HG02759 (cell line): ENCODE measurements at regions not wholly inside any gene's neighbourhood (a gene's known extent, or its start where the extent isn't known, plus 50 kb on each side); places are given as distances from the start of the nearest gene placed in this dataset.
A peak's percentile ranks its signal among the peaks of the same experiment; 100 is the strongest.
"Not testable (repeated sequence)": the region's sequence is repeated elsewhere in the genome, so short reads cannot be mapped to it uniquely, and the experiment has no call there.

ENCODE experiments used
- ATAC-seq: cut with Tn5 transposase; IDR thresholded peaks from one replicate; pipeline ENCODE4 v1.9.1; 2021; ENCODE audit warnings: mild to moderate bottlenecking, moderate library complexity; ENCODE audit not compliant: unreplicated experiment

- no peak for ATAC-seq
Measured at GRCh38 chr11:38924644-38925043, 2326.6 kb upstream of the RAG2 start.

- no peak for ATAC-seq
Measured at GRCh38 chr11:38900211-38900610, 2302.2 kb upstream of the RAG2 start.

- not testable (repeated sequence) for ATAC-seq
Measured at GRCh38 chr11:38894201-38894600, 2296.2 kb upstream of the RAG2 start.

- ATAC-seq: no peak
Measured at GRCh38 chr11:38884145-38884865, 2286.3 kb upstream of the RAG2 start.

GRCh38 chr11:38867338-38867737, 2269.3 kb upstream of the RAG2 start:
- ATAC-seq: no peak

- ATAC-seq: no peak
Measured at GRCh38 chr11:38865922-38866321, 2267.9 kb upstream of the RAG2 start.

- no peak for ATAC-seq
Measured at GRCh38 chr11:38842991-38843390, 2245.0 kb upstream of the RAG2 start.

GRCh38 chr11:38839071-38839470, 2241.0 kb upstream of the RAG2 start:
- ATAC-seq: no peak

GRCh38 chr11:38835966-38836365, 2237.9 kb upstream of the RAG2 start:
- ATAC-seq: no peak

GRCh38 chr11:38824573-38824972, 2226.5 kb upstream of the RAG2 start:
- ATAC-seq: no peak

GRCh38 chr11:38821786-38822185, 2223.8 kb upstream of the RAG2 start:
- not testable (repeated sequence) for ATAC-seq

GRCh38 chr11:38819981-38820380, 2221.9 kb upstream of the RAG2 start:
- ATAC-seq: no peak

- no peak for ATAC-seq
Measured at GRCh38 chr11:38818720-38819119, 2220.7 kb upstream of the RAG2 start.

GRCh38 chr11:38814670-38815069, 2216.6 kb upstream of the RAG2 start:
- ATAC-seq: no peak

GRCh38 chr11:38809521-38809920, 2211.5 kb upstream of the RAG2 start:
- no peak for ATAC-seq

GRCh38 chr11:38796281-38796680, 2198.2 kb upstream of the RAG2 start:
- ATAC-seq: no peak

GRCh38 chr11:38795027-38795426, 2197.0 kb upstream of the RAG2 start:
- no peak for ATAC-seq

GRCh38 chr11:38791346-38791961, 2193.4 kb upstream of the RAG2 start:
- ATAC-seq: peak; percentile 95

GRCh38 chr11:38788561-38788960, 2190.5 kb upstream of the RAG2 start:
- ATAC-seq: no peak

- ATAC-seq: no peak
Measured at GRCh38 chr11:38784164-38784563, 2186.1 kb upstream of the RAG2 start.

- no peak for ATAC-seq
Measured at GRCh38 chr11:38766796-38767195, 2168.8 kb upstream of the RAG2 start.

GRCh38 chr11:38759394-38759793, 2161.4 kb upstream of the RAG2 start:
- ATAC-seq: no peak

- no peak for ATAC-seq
Measured at GRCh38 chr11:38756537-38756936, 2158.5 kb upstream of the RAG2 start.
